ENCODE measurements at regions not wholly inside any gene's neighbourhood (a gene's known extent, or its start where the extent isn't known, plus 50 kb on each side); places are given as distances from the start of the nearest gene placed in this dataset.
"Not testable (repeated sequence)": the region's sequence is repeated elsewhere in the genome, so short reads cannot be mapped to it uniquely, and the experiment has no call there.

GRCh38 chr5:154702477-154702876 lies 52.7 kb upstream of the LARP1 start:
- no peak for DNase-seq

GRCh38 chr5:154701725-154702124 lies 53.5 kb upstream of the LARP1 start:
- not testable (repeated sequence) for DNase-seq

- DNase-seq: no peak
Observed at GRCh38 chr5:154701181-154701580, 54.0 kb upstream of the LARP1 start.

GRCh38 chr5:154700289-154700928 lies 54.8 kb upstream of the LARP1 start:
- not testable (repeated sequence) for DNase-seq

- DNase-seq: no peak
Observed at GRCh38 chr5:154698763-154699162, 56.4 kb upstream of the LARP1 start.

GRCh38 chr5:154697371-154697770 lies 57.8 kb upstream of the LARP1 start:
- DNase-seq: no peak

- no peak for DNase-seq
Observed at GRCh38 chr5:154696891-154697290, 58.3 kb upstream of the LARP1 start.

- no peak for DNase-seq
Observed at GRCh38 chr5:154694159-154694558, 61.0 kb upstream of the LARP1 start.

- no peak for DNase-seq
Observed at GRCh38 chr5:154690488-154690887, 64.7 kb upstream of the LARP1 start.

GRCh38 chr5:154686490-154686889 lies 68.7 kb upstream of the LARP1 start:
- no peak for DNase-seq

- no peak for DNase-seq
Observed at GRCh38 chr5:154683101-154683880, 71.9 kb upstream of the LARP1 start.

GRCh38 chr5:154679501-154679900 lies 75.7 kb upstream of the LARP1 start:
- DNase-seq: no peak

- no peak for DNase-seq
Observed at GRCh38 chr5:154677921-154678320, 77.3 kb upstream of the LARP1 start.

- DNase-seq: no peak
Observed at GRCh38 chr5:154676508-154676907, 78.7 kb upstream of the LARP1 start.

GRCh38 chr5:154674029-154674428 lies 81.1 kb upstream of the LARP1 start:
- no peak for DNase-seq

GRCh38 chr5:154673506-154673905 lies 81.7 kb upstream of the LARP1 start:
- DNase-seq: no peak

- DNase-seq: not testable (repeated sequence)
Observed at GRCh38 chr5:154669913-154670312, 85.3 kb upstream of the LARP1 start.

- DNase-seq: no peak
Observed at GRCh38 chr5:154669402-154669801, 85.8 kb upstream of the LARP1 start.

GRCh38 chr5:154664869-154665268 lies 90.3 kb upstream of the LARP1 start:
- no peak for DNase-seq

GRCh38 chr5:154663424-154663823 lies 91.8 kb upstream of the LARP1 start:
- DNase-seq: no peak

- DNase-seq: no peak
Observed at GRCh38 chr5:154654486-154655371, 100.4 kb upstream of the LARP1 start.

GRCh38 chr5:154653764-154654485 lies 101.3 kb upstream of the LARP1 start:
- DNase-seq: no peak

- no peak for DNase-seq
Observed at GRCh38 chr5:154653418-154653763, 101.8 kb upstream of the LARP1 start.
